Stimulated activated CD4-positive, alpha-beta T cell treated with anti-CD3 and anti-CD28 coated beads, Interleukin-1b, Interleukin-23, amount 100 ng/mL, for 24 hours (primary cell): ENCODE measurements at regions not wholly inside any gene's neighbourhood (a gene's known extent, or its start where the extent isn't known, plus 50 kb on each side); places are given as distances from the start of the nearest gene placed in this dataset.

Experiments
- DNase-seq, 4 experiments: peaks; one replicate each; pipeline ENCODE4 v3.0.0-alpha.2; 2020; ENCODE audit warnings: low read depth in 4 of 4, low spot score in 1 of 4

DNA sequence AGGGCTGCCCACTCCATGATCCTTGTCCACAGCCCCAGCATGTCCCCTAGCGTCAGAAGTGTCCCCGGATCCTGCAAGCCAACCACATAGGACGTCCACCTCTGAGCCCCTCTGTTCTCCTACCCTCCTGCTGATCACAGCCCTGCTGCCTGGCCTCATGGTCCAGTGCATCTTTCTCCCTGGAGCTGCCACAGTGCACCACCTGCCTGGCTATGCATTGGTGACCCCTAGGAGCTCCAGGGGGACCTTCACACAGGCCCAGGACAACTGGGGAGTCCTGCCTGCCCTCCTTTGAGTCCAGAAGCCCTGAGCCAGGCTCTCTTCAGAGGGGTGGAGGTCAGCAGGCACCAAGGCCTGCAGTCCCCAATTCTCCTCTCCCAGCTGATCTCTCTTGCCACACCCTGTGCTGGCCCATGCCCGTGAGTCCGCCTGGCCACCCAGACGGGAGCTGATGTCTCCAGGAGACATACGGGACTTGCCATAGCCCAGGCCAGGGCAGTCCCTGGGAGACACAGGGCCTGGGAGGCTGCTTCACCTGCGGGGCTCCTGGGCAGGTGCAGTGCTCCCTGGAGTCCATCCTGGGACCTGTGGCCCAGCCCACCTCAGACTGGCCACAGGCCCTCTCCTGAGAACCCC lies 77.4 kb upstream of the RET start:
- DNase-seq: no peak

DNA sequence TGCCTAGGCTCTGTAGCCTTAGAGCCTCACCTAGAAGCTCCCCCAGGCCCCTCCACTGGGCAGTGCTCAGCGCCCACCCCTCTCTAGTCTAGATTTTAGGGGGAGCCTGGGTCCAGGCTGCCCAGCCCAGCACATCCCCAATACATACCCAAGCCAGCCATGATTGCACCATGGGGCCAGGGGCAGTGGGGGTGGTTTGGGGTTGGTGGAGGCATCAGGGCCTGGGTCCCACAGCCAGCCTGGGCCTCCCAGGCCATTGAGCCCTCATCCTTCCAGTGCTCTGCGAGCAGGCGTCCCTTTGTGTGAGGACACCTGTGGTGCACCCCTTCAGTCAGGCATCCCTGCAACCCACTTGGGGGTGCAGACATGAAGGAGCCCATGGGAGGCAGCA lies 76.9 kb upstream of the RET start:
- no peak for DNase-seq

DNA sequence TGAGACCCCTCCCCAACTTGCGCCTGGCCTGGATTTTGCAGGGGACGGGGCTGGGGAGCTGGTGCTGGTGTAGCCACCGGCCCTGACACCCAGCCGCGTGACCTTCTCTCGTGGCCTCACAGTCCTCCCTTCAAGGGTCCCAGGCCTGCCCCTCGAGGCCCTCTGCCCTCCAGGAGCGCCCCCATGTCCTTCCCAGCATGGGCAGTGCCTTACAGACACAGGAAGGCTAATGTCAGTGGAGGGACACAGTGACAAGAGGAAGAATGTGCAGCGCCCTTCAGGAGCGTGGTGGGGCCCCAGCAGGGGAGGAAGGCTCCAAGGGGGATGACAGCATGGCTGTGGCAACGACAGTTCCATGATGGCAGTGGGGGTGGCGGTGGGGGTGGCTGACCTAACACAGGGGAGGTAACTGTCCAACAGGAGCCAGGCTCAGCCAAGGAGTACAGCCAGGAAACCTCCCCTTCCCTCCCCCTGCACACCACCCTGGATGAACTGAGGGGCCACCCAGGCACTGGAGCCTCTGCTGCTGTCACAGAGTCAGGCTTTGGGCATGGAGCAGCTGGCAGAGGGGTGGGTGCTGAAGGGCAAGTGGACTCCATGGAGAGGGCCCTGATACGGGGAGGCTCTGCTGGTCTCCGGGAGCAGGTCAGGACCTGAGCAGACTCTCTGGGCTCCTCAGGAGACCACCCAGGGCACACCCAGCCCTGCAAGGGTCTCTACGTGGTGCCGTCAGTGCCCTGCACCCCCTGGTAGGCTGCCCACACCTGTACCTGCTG lies 76.0 kb upstream of the RET start:
- DNase-seq: no peak

DNA sequence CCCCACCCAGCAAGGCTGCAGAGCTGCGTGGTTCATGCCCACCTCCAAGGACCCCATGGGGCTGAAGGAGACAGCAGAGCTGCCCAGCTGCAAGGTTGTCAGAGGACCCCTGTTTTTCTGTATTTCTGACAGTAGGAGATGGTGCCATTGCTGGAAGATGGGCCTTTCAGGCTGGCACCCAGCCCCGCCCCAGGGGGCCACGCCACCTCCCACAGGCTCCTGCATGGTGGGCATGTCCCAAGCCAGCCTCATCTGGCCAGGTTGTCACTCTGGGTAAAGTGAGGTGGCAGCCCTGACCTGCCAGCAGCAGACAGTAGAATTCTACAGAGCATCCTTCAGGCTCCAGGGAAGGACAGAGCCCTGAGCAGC lies 75.5 kb upstream of the RET start:
- no peak for DNase-seq

DNA sequence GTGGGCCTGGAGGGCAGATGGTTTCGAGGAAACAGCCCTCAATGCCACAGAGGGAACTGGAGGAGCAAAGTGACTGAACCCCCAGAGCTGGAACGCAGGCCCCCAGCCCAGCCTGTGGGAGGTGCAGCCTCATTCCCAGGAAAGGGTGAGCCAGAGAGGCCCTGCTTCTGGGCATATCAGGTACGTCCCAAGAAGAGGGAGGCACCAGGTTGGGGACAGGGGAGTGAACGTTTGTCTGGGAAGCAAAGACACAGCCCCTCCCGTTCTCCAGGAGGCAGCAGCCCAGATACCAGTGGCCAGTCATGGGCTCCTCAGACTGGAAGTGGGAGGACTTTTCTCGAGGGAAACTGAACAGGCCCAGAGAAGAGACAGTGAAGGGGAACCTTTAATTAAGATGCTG lies 74.3 kb upstream of the RET start:
- no peak for DNase-seq

DNA sequence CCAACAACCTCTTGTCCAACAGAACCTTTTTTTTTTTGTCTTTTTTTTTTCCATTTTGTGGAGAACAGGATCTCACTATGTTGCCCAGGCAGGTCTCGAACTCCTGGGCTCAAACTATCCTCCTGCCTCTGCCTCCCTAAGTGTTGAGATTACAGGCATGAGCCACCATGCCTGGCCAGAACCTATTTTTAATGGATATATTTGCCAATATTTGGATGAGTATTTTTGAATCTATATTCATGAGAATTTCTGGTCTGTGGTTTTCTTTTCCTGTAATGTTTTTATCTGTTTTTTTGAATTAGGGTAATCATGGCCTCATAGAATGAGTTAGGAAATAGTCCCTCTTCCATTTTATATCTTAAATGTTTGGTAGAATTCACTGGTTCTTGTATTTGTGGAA lies 70.4 kb upstream of the RET start:
- no peak for DNase-seq

DNA sequence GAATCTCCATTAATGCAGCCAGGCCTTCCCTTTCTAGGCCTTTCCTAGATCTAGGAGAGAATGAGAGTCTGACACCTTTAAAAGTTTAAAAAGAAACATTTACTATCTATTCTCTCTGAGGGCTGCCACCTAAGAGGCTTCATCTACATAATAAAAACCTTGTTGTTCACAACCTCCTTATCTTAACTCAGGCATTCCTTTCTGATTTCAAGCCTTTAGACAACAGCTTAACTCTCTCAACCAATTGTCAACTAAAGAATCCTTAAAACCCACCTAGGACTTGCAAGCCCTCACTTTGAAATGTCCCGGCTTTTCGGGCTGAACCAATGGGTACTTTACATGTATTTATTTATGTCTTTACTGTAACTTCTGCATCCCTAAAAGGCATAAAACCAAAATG lies 64.3 kb upstream of the RET start:
- no peak for DNase-seq

DNA sequence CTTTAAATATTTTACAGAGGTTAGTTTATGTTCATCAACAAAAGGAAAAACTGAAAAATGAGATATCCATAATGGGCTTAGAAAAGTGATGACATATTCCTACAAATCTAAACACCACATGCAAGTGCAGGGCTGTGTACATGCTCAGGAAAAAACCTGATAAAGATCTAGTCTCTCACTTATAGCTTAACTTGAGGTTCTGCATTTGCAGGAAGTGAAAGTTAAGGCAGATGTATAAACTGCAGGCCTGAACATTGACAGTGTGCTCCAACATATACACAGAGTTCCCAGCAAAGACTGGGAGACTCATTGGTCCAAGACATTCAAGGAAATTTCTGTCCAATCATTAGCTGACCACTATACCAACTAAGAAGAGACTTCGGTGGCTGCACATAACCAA lies 63.8 kb upstream of the RET start:
- no peak for DNase-seq

DNA sequence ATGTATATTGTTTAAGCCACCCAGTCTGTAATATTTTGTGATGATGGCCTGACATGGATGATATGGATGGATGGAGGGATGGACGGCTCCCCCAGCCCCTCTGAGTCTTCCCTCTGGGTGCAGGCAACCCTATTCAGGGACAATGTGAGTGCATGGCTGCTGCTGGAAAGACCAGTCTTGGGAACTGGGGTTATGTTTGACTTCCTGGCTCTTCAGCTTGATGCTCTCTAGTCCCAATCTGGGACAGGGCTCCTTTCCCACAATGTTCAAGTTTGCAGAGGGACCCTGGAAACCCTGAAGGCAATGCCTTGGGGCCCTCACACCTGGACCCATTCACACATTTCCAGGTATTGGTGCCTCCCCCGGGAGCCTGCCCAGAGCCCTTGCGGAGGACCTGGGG lies 52.3 kb upstream of the RET start:
- no peak for DNase-seq

DNA sequence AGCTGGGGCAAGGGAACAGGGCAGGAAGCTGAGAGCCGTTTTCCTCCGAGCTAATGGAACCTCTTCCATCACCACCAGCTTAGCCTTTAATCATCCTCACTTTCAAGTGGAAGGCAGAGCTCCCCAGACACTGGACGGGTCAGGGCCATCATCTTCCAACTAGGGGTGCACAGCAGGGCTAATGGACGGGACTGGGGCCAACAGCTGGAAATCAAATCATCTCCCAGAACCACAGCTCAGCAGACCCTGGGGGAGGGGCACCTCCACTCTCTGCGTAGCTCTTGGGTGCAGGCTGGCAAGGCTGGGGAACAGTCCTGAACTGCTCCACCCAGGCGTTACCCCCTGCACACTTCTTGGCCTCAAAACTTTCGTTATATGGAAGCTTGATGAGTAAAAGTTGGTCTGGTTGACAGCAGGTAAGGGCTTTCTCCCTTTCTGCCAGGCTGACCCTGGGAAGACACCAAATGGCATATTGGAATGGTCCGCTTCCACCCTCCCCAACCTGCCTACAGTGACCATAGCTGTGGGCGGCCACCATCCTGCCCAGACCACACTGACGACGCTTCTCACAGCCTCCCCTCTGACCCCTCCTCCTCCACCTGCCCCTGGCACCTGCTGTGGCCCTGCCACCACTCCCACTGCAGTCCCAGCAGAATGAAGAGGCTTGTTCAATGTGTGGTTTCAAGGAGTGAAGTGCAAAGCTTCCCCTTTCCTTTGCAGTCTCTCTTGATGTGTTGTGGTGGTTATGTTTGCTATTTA lies 51.7 kb upstream of the RET start:
- DNase-seq: no peak

DNA sequence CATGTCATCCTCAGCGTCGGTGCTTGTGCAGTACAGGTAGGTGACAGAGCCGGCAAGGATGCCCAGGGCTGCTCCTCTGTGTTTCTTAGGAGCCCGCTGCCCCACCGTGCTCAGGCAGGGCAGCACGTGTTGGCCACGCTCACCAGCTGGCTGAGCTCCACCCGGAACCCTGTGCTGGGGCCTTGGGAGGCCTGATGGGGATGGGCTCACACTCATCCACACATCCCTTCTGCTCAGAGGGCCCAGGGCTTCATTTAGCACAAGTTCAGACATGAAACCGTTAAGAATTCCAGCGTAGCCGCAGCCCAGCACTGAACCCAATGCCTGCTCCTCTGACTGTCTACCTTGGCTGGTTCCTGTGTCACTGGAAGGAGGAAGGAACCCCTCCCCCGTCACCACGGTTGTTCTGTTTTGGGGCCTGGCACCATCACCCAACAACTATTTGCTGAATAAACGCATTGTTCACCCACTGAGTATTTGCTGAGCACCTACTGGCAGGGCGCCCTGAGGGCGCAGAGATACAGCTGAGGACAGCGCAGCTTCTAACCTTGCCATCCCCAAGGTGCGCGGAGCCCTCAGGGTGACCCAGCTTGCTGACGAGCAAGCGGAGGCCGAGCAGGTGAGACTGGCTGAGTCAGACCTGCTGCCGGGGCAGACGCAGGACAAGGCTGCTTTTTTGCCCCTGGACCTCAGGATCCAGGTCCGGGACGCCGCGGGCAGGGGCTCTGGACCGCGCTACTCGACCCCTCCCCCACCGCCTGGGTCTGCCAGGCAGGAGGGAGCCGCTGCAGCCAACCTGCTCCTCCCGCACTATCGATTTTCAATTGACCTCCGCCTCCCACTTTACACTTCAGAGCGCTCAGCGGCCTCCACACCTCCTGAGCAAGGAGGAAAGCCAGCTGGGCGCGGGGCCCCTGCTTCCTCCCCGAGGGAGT lies 50.6 kb upstream of the RET start:
- DNase-seq: no peak
